ENCODE measurements at regions not wholly inside any gene's neighbourhood (a gene's known extent, or its start where the extent isn't known, plus 50 kb on each side); places are given as distances from the start of the nearest gene placed in this dataset.
A peak's percentile ranks its signal among the peaks of the same experiment; 100 is the strongest.

DNA sequence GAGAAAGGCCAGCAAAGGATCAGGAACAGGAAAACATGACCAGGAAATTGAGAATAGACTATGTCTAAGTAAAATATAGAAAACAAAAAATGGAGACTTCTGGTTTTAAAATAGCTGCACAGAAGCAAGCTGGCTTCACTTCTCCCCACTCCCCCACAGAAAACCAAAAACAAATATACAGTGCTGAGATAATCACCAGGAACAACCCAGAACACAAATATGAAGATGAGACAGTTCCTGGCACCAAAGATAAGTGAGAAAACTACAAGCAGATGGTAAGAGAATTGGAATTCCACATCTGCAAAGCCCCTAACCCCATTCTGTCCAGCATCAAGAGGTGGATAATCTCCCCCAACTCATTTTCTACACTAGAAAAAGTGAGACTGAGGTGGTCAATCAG is 397.7 kb downstream of the SUCLA2 start:
- TF ChIP-seq, protein P1, sequence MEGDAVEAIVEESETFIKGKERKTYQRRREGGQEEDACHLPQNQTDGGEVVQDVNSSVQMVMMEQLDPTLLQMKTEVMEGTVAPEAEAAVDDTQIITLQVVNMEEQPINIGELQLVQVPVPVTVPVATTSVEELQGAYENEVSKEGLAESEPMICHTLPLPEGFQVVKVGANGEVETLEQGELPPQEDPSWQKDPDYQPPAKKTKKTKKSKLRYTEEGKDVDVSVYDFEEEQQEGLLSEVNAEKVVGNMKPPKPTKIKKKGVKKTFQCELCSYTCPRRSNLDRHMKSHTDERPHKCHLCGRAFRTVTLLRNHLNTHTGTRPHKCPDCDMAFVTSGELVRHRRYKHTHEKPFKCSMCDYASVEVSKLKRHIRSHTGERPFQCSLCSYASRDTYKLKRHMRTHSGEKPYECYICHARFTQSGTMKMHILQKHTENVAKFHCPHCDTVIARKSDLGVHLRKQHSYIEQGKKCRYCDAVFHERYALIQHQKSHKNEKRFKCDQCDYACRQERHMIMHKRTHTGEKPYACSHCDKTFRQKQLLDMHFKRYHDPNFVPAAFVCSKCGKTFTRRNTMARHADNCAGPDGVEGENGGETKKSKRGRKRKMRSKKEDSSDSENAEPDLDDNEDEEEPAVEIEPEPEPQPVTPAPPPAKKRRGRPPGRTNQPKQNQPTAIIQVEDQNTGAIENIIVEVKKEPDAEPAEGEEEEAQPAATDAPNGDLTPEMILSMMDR (IDR thresholded peaks at IDR 0.05) = no peak
- Mint-ChIP-seq H3K27ac (no peak overlapping the region), H3K27me3 (no peaks in the 10 kb centered on the region), H3K9me3 (peaks cover 11% of the 10 kb centered on the region), H3K4me3 (no peak overlapping the region), H3K4me1 (ENCODE audit: low read depth) (no peaks in the 10 kb centered on the region), H3K36me3 (ENCODE audit: low read depth) (no peaks in the 10 kb centered on the region)
- ChIA-PET CTCF (no interaction called here), POLR2A (no interaction called here)
- no peak for ATAC-seq
- DNase-seq = no peak
- intact Hi-C loops (cut with micrococcal nuclease) = no loop called here

DNA sequence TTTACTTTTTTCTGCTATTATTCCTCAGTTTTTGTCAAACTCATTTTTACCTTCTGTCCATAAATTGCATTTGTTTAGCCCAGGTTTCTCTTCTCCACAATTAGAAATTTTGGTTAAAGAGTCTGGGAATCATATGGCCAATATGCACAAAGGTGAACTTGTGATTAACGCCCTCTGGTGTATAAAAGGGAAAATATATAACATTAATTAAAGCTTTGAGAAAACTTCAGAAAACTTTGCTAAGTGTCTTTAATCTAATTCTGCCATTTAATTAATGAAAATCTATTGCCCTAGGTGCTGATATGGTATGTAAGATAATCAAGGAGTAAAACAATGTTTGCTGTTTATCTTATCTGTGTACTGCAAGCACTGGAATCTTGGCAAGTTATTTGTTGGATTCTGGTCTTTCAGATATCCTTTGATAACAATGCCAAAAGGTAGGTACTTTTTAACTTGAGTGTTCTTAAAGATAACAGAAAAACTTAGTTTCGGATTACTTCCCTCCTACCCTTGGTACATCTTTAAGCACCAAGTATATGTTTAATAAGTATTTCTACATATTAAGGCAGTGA is 402.6 kb downstream of the SUCLA2 start:
- DNase-seq (no peak), ATAC-seq (no peak)
- H3K27ac Mint-ChIP-seq = no peak overlapping the region
- no peaks in the 10 kb centered on the region for H3K4me1 Mint-ChIP-seq (ENCODE audit: low read depth)
- intact Hi-C loops (cut with micrococcal nuclease) = loop anchor here (10.0 kb wide), 1 partner anchor 176 kb away; no protein-coding TSS in a partner anchor
- no peak overlapping the region for H3K4me3 Mint-ChIP-seq
- no peaks in the 10 kb centered on the region for H3K27me3 Mint-ChIP-seq
- ChIA-PET POLR2A (no interaction called here), CTCF (no interaction called here)
- H3K36me3 Mint-ChIP-seq (ENCODE audit: low read depth) = no peaks in the 10 kb centered on the region
- H3K9me3 Mint-ChIP-seq = peaks cover 4% of the 10 kb centered on the region
- TF ChIP-seq, protein P1 (IDR thresholded peaks at IDR 0.05) = no peak

DNA sequence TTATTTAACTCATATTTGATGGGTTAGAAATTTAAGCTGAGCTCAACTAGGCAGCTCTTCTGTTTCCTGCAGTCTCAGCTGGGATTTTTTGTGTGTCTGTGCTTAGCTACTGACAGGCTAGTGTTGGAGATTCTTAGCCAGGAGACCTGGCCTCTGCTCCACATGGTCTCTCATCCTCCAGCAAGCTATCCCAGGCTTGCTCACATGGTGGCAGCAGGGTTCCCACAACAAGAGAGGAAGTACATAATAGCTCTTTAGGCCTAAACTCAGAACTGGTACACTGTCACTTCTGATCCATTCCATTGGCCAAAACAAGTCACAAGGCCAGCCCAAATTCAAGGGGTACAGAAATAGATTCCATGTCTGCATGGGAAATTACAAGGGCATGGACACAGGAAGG is 406.2 kb downstream of the SUCLA2 start:
- DNase-seq (peak; percentile 7), ATAC-seq (no peak)
- intact Hi-C loops (cut with micrococcal nuclease) = loop anchor here (10.0 kb wide), 1 partner anchor 180 kb away; no protein-coding TSS in a partner anchor
- Mint-ChIP-seq H3K27me3 (no peaks in the 10 kb centered on the region), H3K4me1 (ENCODE audit: low read depth) (no peaks in the 10 kb centered on the region), H3K27ac (no peak overlapping the region), H3K9me3 (peaks cover 5% of the 10 kb centered on the region), H3K36me3 (ENCODE audit: low read depth) (no peaks in the 10 kb centered on the region), H3K4me3 (no peak overlapping the region)
- TF ChIP-seq, protein P1 (IDR thresholded peaks at IDR 0.05) = no peak
- POLR2A ChIA-PET = no interaction called here
- CTCF ChIA-PET = interaction anchor here (1.0 to 1.5 kb wide), 2 partner anchors 178 to 701 kb away, joined by 3 read pairs; no protein-coding TSS in a partner anchor

GRCh38 chr13:47592256-47592655 is 408.8 kb downstream of the SUCLA2 start:
- Mint-ChIP-seq H3K9me3 (peaks cover 5% of the 10 kb centered on the region), H3K27me3 (no peaks in the 10 kb centered on the region), H3K27ac (no peak overlapping the region), H3K4me1 (ENCODE audit: low read depth) (no peaks in the 10 kb centered on the region), H3K4me3 (no peak overlapping the region), H3K36me3 (ENCODE audit: low read depth) (no peaks in the 10 kb centered on the region)
- DNase-seq (no peak), ATAC-seq (no peak)
- ChIA-PET CTCF (no interaction called here), POLR2A (no interaction called here)
- intact Hi-C loops (cut with micrococcal nuclease) = loop anchor here (10.0 kb wide), 1 partner anchor 183 kb away; no protein-coding TSS in a partner anchor
- TF ChIP-seq, protein P1 (IDR thresholded peaks at IDR 0.05) = no peak

DNA sequence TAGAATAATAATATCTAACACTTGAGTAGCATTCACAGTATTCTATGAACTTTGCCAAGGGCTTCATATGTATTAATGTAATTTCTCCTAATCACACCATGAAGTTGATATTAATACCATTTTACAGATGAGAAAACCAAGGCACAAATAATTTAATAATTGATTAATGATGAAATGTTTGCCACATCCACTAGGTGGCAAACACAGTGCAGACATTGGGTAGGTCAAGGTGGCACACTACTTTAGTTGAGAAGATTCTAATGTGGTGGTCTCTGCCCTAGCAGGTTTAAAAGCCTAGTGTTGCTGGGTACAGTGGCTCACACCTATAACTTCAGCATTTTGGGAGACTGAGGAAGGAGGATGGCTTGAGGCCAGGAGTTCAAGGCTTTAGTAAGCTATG is 412.4 kb downstream of the SUCLA2 start:
- ATAC-seq = no peak
- no peak overlapping the region for H3K27ac Mint-ChIP-seq
- H3K27me3 Mint-ChIP-seq = no peaks in the 10 kb centered on the region
- no peaks in the 10 kb centered on the region for H3K36me3 Mint-ChIP-seq (ENCODE audit: low read depth)
- no peak for DNase-seq
- intact Hi-C loops (cut with micrococcal nuclease) = no loop called here
- POLR2A ChIA-PET = no interaction called here
- CTCF ChIA-PET = no interaction called here
- no peak overlapping the region for H3K4me3 Mint-ChIP-seq
- TF ChIP-seq, protein P1 (IDR thresholded peaks at IDR 0.05) = no peak
- peaks cover 6% of the 10 kb centered on the region for H3K9me3 Mint-ChIP-seq
- H3K4me1 Mint-ChIP-seq (ENCODE audit: low read depth) = no peaks in the 10 kb centered on the region
